GM21381 (cell line): ENCODE measurements at regions not wholly inside any gene's neighbourhood (a gene's known extent, or its start where the extent isn't known, plus 50 kb on each side); places are given as distances from the start of the nearest gene placed in this dataset.
"Not testable (repeated sequence)": the region's sequence is repeated elsewhere in the genome, so short reads cannot be mapped to it uniquely, and the experiment has no call there.

Source experiments
- ATAC-seq: cut with Tn5 transposase; IDR thresholded peaks from one replicate; pipeline ENCODE4 v1.9.1; 2021; ENCODE audit warnings: mild to moderate bottlenecking, moderate library complexity; ENCODE audit not compliant: unreplicated experiment

DNA sequence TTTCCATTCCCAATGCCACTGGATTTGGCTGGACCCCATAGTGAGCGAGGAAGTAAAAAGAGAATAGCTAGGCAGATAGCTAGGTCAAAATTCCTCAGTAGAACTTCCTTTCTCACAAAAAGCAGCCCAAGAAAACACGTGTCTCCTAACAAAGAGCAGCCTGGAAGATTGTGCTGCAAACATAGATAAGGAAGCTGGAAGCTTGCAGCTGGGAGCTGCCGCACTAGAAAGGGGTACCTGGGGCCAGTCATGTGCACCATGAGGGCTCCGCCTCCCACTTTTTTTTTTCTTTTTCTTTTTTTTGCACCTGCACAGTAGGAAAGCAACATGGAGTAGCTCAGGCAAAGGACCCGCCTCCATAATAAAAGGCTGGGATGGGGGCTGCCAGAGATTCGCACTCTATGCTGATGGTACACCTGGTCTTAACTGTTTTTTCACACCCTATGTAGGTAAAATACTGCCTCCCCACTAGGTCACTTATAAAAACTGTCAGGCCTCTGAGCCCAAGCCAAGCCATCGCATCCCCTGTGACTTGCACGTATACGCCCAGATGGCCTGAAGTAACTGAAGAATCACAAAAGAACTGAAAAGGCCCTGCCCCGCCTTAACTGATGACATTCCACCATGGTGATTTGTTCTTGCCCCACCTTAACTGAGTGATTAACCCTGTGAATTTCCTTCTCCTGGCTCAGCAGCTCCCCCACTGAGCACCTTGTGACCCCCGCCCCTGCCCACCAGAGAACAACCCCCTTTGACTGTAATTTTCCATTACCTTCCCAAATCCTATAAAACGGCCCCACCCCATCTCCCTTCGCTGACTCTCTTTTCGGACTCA, 521.6 kb downstream of the IRS2 start:
- ATAC-seq, result not testable (repeated sequence)

DNA sequence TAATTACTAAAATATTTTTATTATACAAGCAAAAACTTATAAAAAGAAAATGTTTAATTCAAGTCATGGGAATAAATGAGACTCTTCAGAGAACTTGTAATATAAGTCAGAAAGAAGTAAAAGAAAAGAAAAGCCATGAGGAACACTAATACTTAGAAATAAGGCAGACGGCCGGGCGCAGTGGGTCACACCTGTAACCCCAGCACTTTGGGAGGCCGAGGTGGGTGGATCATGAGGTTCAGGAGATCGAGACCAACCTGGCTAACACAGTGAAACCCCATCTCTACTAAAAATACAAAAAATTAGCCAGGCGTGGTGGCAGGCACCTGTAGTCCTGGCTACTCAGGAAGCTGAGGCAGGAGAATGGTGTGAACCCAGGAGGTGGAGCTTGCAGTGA, 528.6 kb downstream of the IRS2 start:
- ATAC-seq, result not testable (repeated sequence)
